ENCODE measurements at regions not wholly inside any gene's neighbourhood (a gene's known extent, or its start where the extent isn't known, plus 50 kb on each side); places are given as distances from the start of the nearest gene placed in this dataset.

GRCh38 chr3:124263168-124263567 lies 271.2 kb upstream of the ROPN1 start:
- H3K4me1 ChIP-seq (ENCODE audit: control insufficient read depth, extremely low read depth, insufficient read depth, low read length): peaks cover 8% of the 10 kb centered on the region
- H3K9ac ChIP-seq (ENCODE audit: insufficient read depth, low read length): no peak overlapping the region
- no peaks in the 10 kb centered on the region for H4K20me1 ChIP-seq (ENCODE audit: control insufficient read depth, extremely low read depth, insufficient read depth, low read length)
- H3K27ac ChIP-seq (ENCODE audit: insufficient read depth, low read length): no peak overlapping the region
- peak; percentile 96 to 97 for DNase-seq (ENCODE audit: low read depth in 2 of 2)
- H2AFZ ChIP-seq (ENCODE audit: low read length): no peak overlapping the region
- H3K36me3 ChIP-seq (ENCODE audit: control insufficient read depth, insufficient read depth, low read length): no peaks in the 10 kb centered on the region
- H3K79me2 ChIP-seq (ENCODE audit: control insufficient read depth, insufficient read depth, low read length): no peaks in the 10 kb centered on the region
- no peaks in the 10 kb centered on the region for H3K27me3 ChIP-seq (ENCODE audit: control insufficient read depth, insufficient read depth, low read length)
- H3K4me3 ChIP-seq (replicated peaks in 1 of 4; ENCODE audit: control extremely low read depth in 1 of 4, insufficient read depth in 1 of 4, low read depth in 3 of 4, low read length in 4 of 4): no peak overlapping the region
- H3K9me3 ChIP-seq (ENCODE audit: control insufficient read depth, insufficient read depth, low read depth, low read length): no peaks in the 10 kb centered on the region
- TF ChIP-seq EZH2 (IDR thresholded peaks at IDR 0.05; ENCODE audit: low read length, missing control alignments) (no peak), CTCF (conservative IDR thresholded peaks at IDR 0.05 in 1 of 2, IDR thresholded peaks at IDR 0.05 in 1 of 2; ENCODE audit: low read depth in 1 of 2, low read length in 2 of 2) (no peak)
- H3K4me2 ChIP-seq (ENCODE audit: extremely low read depth, insufficient read depth, low read length): peak overlapping the region; percentile 18

- no peak for DNase-seq (ENCODE audit: low read depth in 2 of 2)
- no peak overlapping the region for H3K27ac ChIP-seq (ENCODE audit: insufficient read depth, low read length)
- H3K36me3 ChIP-seq (ENCODE audit: control insufficient read depth, insufficient read depth, low read length): no peaks in the 10 kb centered on the region
- H3K27me3 ChIP-seq (ENCODE audit: control insufficient read depth, insufficient read depth, low read length): no peaks in the 10 kb centered on the region
- H2AFZ ChIP-seq (ENCODE audit: low read length): no peak overlapping the region
- no peak overlapping the region for H3K4me3 ChIP-seq (replicated peaks in 1 of 4; ENCODE audit: control extremely low read depth in 1 of 4, insufficient read depth in 1 of 4, low read depth in 3 of 4, low read length in 4 of 4)
- no peak overlapping the region for H3K9ac ChIP-seq (ENCODE audit: insufficient read depth, low read length)
- no peak for TF ChIP-seq EZH2 (IDR thresholded peaks at IDR 0.05; ENCODE audit: low read length, missing control alignments)
- no peak for TF ChIP-seq CTCF (conservative IDR thresholded peaks at IDR 0.05 in 1 of 2, IDR thresholded peaks at IDR 0.05 in 1 of 2; ENCODE audit: low read depth in 1 of 2, low read length in 2 of 2)
- no peaks in the 10 kb centered on the region for H3K9me3 ChIP-seq (ENCODE audit: control insufficient read depth, insufficient read depth, low read depth, low read length)
- no peaks in the 10 kb centered on the region for H4K20me1 ChIP-seq (ENCODE audit: control insufficient read depth, extremely low read depth, insufficient read depth, low read length)
- peaks cover 8% of the 10 kb centered on the region for H3K4me1 ChIP-seq (ENCODE audit: control insufficient read depth, extremely low read depth, insufficient read depth, low read length)
- no peak overlapping the region for H3K4me2 ChIP-seq (ENCODE audit: extremely low read depth, insufficient read depth, low read length)
- no peaks in the 10 kb centered on the region for H3K79me2 ChIP-seq (ENCODE audit: control insufficient read depth, insufficient read depth, low read length)
These were observed 272.4 kb upstream of the ROPN1 start for GRCh38 chr3:124264346-124264745.

GRCh38 chr3:124266487-124266886 lies 274.6 kb upstream of the ROPN1 start:
- Histone ChIP-seq H3K79me2 (ENCODE audit: control insufficient read depth, insufficient read depth, low read length) (no peaks in the 10 kb centered on the region), H3K27ac (ENCODE audit: insufficient read depth, low read length) (no peak overlapping the region), H3K36me3 (ENCODE audit: control insufficient read depth, insufficient read depth, low read length) (no peaks in the 10 kb centered on the region), H3K4me1 (ENCODE audit: control insufficient read depth, extremely low read depth, insufficient read depth, low read length) (peaks cover under 1% of the 10 kb centered on the region), H3K9me3 (ENCODE audit: control insufficient read depth, insufficient read depth, low read depth, low read length) (no peaks in the 10 kb centered on the region), H3K9ac (ENCODE audit: insufficient read depth, low read length) (no peak overlapping the region), H3K27me3 (ENCODE audit: control insufficient read depth, insufficient read depth, low read length) (no peaks in the 10 kb centered on the region), H3K4me2 (ENCODE audit: extremely low read depth, insufficient read depth, low read length) (no peak overlapping the region), H4K20me1 (ENCODE audit: control insufficient read depth, extremely low read depth, insufficient read depth, low read length) (no peaks in the 10 kb centered on the region), H2AFZ (ENCODE audit: low read length) (no peak overlapping the region), H3K4me3 (replicated peaks in 1 of 4; ENCODE audit: control extremely low read depth in 1 of 4, insufficient read depth in 1 of 4, low read depth in 3 of 4, low read length in 4 of 4) (no peak overlapping the region)
- peak in 1 of 2 donors; percentile 22 for DNase-seq (ENCODE audit: low read depth in 2 of 2)
- TF ChIP-seq EZH2 (IDR thresholded peaks at IDR 0.05; ENCODE audit: low read length, missing control alignments): no peak
- TF ChIP-seq CTCF (conservative IDR thresholded peaks at IDR 0.05 in 1 of 2, IDR thresholded peaks at IDR 0.05 in 1 of 2; ENCODE audit: low read depth in 1 of 2, low read length in 2 of 2): no peak

Measured in fibroblast of lung (primary cell).